GM23248 (cell line): ENCODE measurements at regions not wholly inside any gene's neighbourhood (a gene's known extent, or its start where the extent isn't known, plus 50 kb on each side); places are given as distances from the start of the nearest gene placed in this dataset.
"Not testable (repeated sequence)": the region's sequence is repeated elsewhere in the genome, so short reads cannot be mapped to it uniquely, and the experiment has no call there.

Experiments used
- DNase-seq: peaks from one replicate; pipeline ENCODE4 v3.0.0-alpha.2; 2015
- H2AFZ ChIP-seq: fragments of 200-600 bp; sonication (generic); 2 replicates; pipeline ENCODE4 v1.6.1; 2016; ENCODE audit warnings: antibody characterized with exemption
- H3F3A ChIP-seq: fragments of 200-600 bp; sonication (generic); 2 replicates; pipeline ENCODE4 v1.6.1; 2016; ENCODE audit warnings: mild to moderate bottlenecking, antibody characterized with exemption, mixed run types; ENCODE audit not compliant: insufficient read depth
- H3K27ac ChIP-seq: fragments of 200-600 bp; sonication (generic); 2 replicates; pipeline ENCODE4 v1.5.1; 2016; ENCODE audit warnings: mild to moderate bottlenecking
- H3K27me3 ChIP-seq: fragments of 200-600 bp; sonication (generic); replicated peaks from 2 replicates; pipeline ENCODE4 v1.6.1; 2016; ENCODE audit warnings: mild to moderate bottlenecking; ENCODE audit not compliant: insufficient read depth
- H3K36me3 ChIP-seq: fragments of 200-600 bp; sonication (generic); 2 replicates; pipeline ENCODE4 v1.6.1; 2016; ENCODE audit warnings: low read depth, mild to moderate bottlenecking
- H3K4me1 ChIP-seq: fragments of 200-600 bp; sonication (generic); 2 replicates; pipeline ENCODE4 v1.6.1; 2016; ENCODE audit warnings: mild to moderate bottlenecking; ENCODE audit not compliant: insufficient read depth
- H3K4me2 ChIP-seq: fragments of 200-600 bp; sonication (generic); one replicate; pipeline ENCODE4 v1.6.1; 2016; ENCODE audit warnings: mild to moderate bottlenecking; ENCODE audit not compliant: unreplicated experiment
- H3K4me3 ChIP-seq: fragments of 200-600 bp; sonication (generic); 2 replicates; pipeline ENCODE4 v1.5.1; 2016; ENCODE audit warnings: mild to moderate bottlenecking
- H3K79me2 ChIP-seq: fragments of 200-600 bp; sonication (generic); 2 replicates; pipeline ENCODE4 v1.6.1; 2016; ENCODE audit warnings: mild to moderate bottlenecking; ENCODE audit not compliant: insufficient read depth
- H3K9ac ChIP-seq: fragments of 200-600 bp; sonication (generic); 2 replicates; pipeline ENCODE4 v1.6.1; 2016; ENCODE audit warnings: mild to moderate bottlenecking
- H3K9me2 ChIP-seq: fragments of 200-600 bp; sonication (generic); 2 replicates; pipeline ENCODE4 v1.6.1; 2016; ENCODE audit warnings: mixed run types, mild to moderate bottlenecking, moderate library complexity; ENCODE audit not compliant: insufficient read depth
- H3K9me3 ChIP-seq: fragments of 200-600 bp; sonication (generic); one replicate; pipeline ENCODE4 v1.6.1; 2017; ENCODE audit warnings: low read depth
- H4K20me1 ChIP-seq: fragments of 200-600 bp; sonication (generic); 2 replicates; pipeline ENCODE4 v1.6.0; 2016; ENCODE audit not compliant: insufficient read depth
- EZH2 ChIP-seq: fragments of 200-600 bp; sonication (generic); IDR thresholded peaks from 2 replicates; pipeline ENCODE4 v1.6.1; 2018; ENCODE audit warnings: antibody characterized with exemption, mild to moderate bottlenecking; ENCODE audit not compliant: insufficient read depth, poor library complexity, severe bottlenecking
- EZH2phosphoT487 ChIP-seq: fragments of 200-600 bp; sonication (generic); IDR thresholded peaks from 2 replicates; pipeline ENCODE4 v1.6.1; 2018; ENCODE audit warnings: antibody characterized with exemption, moderate library complexity, mild to moderate bottlenecking, low read depth; ENCODE audit not compliant: insufficient read depth
- WGBS, 2 experiments: methylation state at CpG; one replicate each; pipeline ENCODE4 v1.1.6; 2015 to 2017; ENCODE audit warnings: low lambda C conversion rate in 2 of 2, low coverage in 1 of 2; ENCODE audit errors: missing lambda C conversion rate in 2 of 2; 5-methylcytosine and 5-hydroxymethylcytosine counted together
- in situ Hi-C: fragments of 300-500 bp; cut with MboI; formaldehyde crosslinking; loops from 2 replicates; pipeline ENCODE4 v1.15.0; 2020

DNA sequence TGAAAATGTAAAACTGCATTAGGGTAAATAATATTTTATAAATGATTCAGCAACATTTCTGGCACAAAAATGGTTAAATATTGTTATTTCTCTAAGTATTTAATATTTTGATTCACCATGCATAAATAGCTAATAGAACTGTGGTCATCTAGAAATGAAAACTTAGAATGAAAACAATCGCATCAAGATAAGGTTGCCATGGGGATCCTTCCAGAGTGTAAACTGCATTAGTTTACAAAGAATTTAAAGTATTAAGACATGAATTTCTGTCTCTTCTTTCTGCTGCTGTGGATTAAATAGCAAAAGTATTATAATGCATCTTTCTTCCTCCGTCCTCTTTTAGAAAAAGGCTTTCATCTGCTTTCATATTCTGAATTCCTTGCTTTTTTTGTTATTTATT, 1064.6 kb upstream of the SLIT2 start:
- no peak for DNase-seq
- H3K4me3 ChIP-seq, result no peak overlapping the region
- peaks cover 4% of the 10 kb centered on the region; the same call in 1 of the 2 replicates for H3K27me3 ChIP-seq
- WGBS, 2 experiments, result 49 to 59% methylated on average over 2 of the region's 2 CpGs
- no peaks in the 10 kb centered on the region for H3K9me2 ChIP-seq
- H2AFZ ChIP-seq, result no peak overlapping the region
- H3F3A ChIP-seq, result no peaks in the 10 kb centered on the region
- H4K20me1 ChIP-seq, result no peaks in the 10 kb centered on the region
- H3K4me2 ChIP-seq, result no peak overlapping the region
- H3K9me3 ChIP-seq, result no peaks in the 10 kb centered on the region
- H3K79me2 ChIP-seq, result no peaks in the 10 kb centered on the region
- in situ Hi-C loops, result no loop called here
- no peaks in the 10 kb centered on the region for H3K4me1 ChIP-seq
- H3K9ac ChIP-seq, result no peak overlapping the region
- TF ChIP-seq EZH2phosphoT487 (no peak), EZH2 (no peak)
- no peak overlapping the region for H3K27ac ChIP-seq
- H3K36me3 ChIP-seq, result no peaks in the 10 kb centered on the region

DNA sequence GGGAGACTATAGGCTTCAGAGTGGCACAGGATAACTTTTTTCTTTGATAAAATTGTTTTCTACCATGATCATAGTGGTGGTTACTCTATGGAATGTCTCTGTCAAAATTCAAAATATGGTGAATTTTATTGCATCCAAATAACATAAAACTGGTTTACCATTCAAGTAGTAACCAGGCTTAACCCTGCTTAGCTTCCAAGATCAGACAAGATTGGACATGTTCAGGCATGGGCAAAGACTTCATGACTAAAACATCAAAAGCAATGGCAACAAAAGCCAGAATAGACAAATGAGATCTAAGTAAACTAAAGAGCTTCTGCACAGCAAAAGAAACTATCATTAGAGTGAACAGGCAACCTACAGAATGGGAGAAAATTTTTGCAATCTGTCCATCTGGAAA, 1070.1 kb upstream of the SLIT2 start:
- H3K4me1 ChIP-seq, H3K9me2 ChIP-seq, H3K9me3 ChIP-seq, H4K20me1 ChIP-seq, H3K27me3 ChIP-seq, H3K4me3 ChIP-seq, DNase-seq, H2AFZ ChIP-seq, H3K4me2 ChIP-seq, H3K27ac ChIP-seq, H3F3A ChIP-seq, H3K9ac ChIP-seq, in situ Hi-C loops, H3K36me3 ChIP-seq, H3K79me2 ChIP-seq: not testable (repeated sequence)

GRCh38 chr4:19178835-19179234, 1072.9 kb upstream of the SLIT2 start:
- Histone ChIP-seq H3K9me2 (no peaks in the 10 kb centered on the region), H2AFZ (no peak overlapping the region), H3K36me3 (no peaks in the 10 kb centered on the region), H3K4me3 (no peak overlapping the region), H3K79me2 (no peaks in the 10 kb centered on the region), H3K9ac (no peak overlapping the region), H3K4me2 (no peak overlapping the region), H3F3A (no peaks in the 10 kb centered on the region), H3K27me3 (no peaks in the 10 kb centered on the region), H3K9me3 (no peaks in the 10 kb centered on the region), H4K20me1 (no peaks in the 10 kb centered on the region), H3K4me1 (no peaks in the 10 kb centered on the region), H3K27ac (no peak overlapping the region)
- WGBS, 2 experiments, result 73 to 76% methylated on average over 2 of the region's 2 CpGs
- no peak for DNase-seq
- TF ChIP-seq EZH2 (no peak), EZH2phosphoT487 (no peak)
- in situ Hi-C loops, result no loop called here

DNA sequence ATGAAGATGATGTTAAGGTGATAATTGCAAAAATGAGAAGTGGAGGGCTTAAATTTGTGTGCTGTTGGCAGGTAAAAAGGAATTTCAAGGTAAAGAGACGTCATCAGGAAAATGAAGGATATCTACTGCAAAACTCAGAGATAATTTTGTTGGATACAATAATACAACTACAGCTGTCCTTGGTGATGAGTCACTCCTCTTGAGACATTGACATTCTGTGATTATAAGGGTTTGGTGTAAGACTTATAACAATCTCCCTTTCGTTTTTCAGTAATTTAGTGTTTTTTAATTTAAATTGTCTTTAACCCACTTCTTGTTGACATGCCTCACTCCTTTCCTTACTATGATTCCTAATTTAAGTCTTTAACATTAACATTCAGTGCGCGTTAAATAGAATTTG, 1074.1 kb upstream of the SLIT2 start:
- TF ChIP-seq EZH2phosphoT487 (no peak), EZH2 (no peak)
- Histone ChIP-seq H3K36me3 (no peaks in the 10 kb centered on the region), H3F3A (no peaks in the 10 kb centered on the region), H2AFZ (no peak overlapping the region), H3K9me3 (no peaks in the 10 kb centered on the region), H3K27ac (no peak overlapping the region), H3K4me3 (no peak overlapping the region), H3K9ac (no peak overlapping the region), H3K4me2 (no peak overlapping the region), H3K9me2 (no peaks in the 10 kb centered on the region), H3K79me2 (no peaks in the 10 kb centered on the region), H3K4me1 (no peaks in the 10 kb centered on the region), H4K20me1 (no peaks in the 10 kb centered on the region), H3K27me3 (no peaks in the 10 kb centered on the region)
- in situ Hi-C loops, result no loop called here
- WGBS, 2 experiments, result 74 to 78% methylated on average over 4 of the region's 4 CpGs
- no peak for DNase-seq

DNA sequence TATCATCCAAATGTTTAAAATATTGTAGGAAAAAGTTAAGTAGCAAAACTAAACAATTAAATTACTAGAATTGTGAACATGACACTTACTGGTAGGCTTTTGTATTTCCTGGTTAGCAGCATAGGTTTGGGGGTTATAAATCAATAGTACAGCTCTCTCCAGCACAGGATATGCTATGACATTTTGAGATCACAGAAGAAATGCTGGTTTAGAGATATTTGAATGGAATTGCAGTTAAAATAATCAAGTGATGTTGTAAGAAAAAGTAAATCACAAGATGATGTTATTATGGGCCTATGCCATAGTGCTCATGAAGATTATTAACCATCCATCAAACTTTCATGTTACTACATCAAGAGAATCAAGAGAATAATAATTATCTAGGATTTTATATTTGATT, 1079.9 kb upstream of the SLIT2 start:
- Histone ChIP-seq H3K9me3 (no peaks in the 10 kb centered on the region), H3K79me2 (no peaks in the 10 kb centered on the region), H3K4me2 (no peak overlapping the region), H2AFZ (no peak overlapping the region), H3F3A (no peaks in the 10 kb centered on the region), H4K20me1 (no peaks in the 10 kb centered on the region), H3K27ac (no peak overlapping the region), H3K9ac (no peak overlapping the region), H3K9me2 (no peaks in the 10 kb centered on the region), H3K36me3 (no peaks in the 10 kb centered on the region), H3K27me3 (no peaks in the 10 kb centered on the region), H3K4me1 (no peaks in the 10 kb centered on the region), H3K4me3 (no peak overlapping the region)
- no peak for DNase-seq
- in situ Hi-C loops, result no loop called here
- no peak for TF ChIP-seq EZH2
- TF ChIP-seq EZH2phosphoT487, result no peak
